ENCODE measurements at regions not wholly inside any gene's neighbourhood (a gene's known extent, or its start where the extent isn't known, plus 50 kb on each side); places are given as distances from the start of the nearest gene placed in this dataset.
"Not testable (repeated sequence)": the region's sequence is repeated elsewhere in the genome, so short reads cannot be mapped to it uniquely, and the experiment has no call there.

DNA sequence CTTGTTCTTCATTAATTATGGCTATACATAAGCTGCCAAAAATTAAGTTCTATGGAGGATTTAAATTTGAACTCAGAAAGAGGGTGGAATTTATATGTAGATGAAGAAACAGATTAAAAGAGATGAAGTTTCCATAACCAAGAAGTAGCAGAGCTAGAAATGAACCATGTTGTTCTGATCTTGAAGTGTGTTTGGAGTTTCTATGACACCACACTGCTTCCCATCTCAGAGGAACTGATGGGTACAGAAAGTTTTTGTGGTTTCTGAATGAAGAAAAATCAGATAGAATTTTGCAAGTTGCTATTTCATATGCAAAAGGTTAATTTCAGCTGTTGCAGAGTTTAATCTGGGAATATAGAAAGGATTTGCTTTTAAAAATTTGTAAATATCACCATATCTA, 710.3 kb downstream of the PDCD6IP start:
- Histone ChIP-seq H3K36me3 (ENCODE audit: low read depth, missing control alignments) (no peaks in the 10 kb centered on the region), H3K27ac (no peak overlapping the region), H3K27me3 (no peaks in the 10 kb centered on the region), H3K4me3 (no peak overlapping the region), H3K4me1 (no peaks in the 10 kb centered on the region), H3K9me3 (no peaks in the 10 kb centered on the region)
- DNase-seq = no peak
- TF ChIP-seq POLR2A (IDR thresholded peaks at IDR 0.05) = no peak
- TF ChIP-seq CTCF (IDR thresholded peaks at IDR 0.05) = no peak
- intact Hi-C loops (cut with DNase I; ENCODE audit: low total_unique reads) = no loop called here

DNA sequence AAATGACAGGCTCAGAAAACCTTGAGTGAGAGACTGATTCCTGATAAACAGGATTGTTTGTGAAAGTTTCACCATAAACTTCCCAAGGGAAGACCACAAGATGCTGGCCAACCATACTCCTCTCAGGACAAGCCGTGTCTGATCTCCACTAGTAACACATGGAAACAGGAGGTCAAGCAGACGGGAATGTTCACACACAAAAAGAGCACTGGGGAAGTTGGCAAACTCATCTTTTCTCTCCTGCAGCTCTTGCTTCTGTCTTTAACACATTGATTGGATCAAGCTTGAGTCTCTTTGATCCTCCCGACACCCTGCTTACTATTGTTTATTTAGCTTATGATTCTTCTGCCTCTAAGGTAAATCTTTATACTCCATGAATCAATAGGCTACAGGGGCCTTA, 713.5 kb downstream of the PDCD6IP start:
- intact Hi-C loops (cut with DNase I; ENCODE audit: low total_unique reads) = no loop called here
- no peak overlapping the region for H3K4me3 ChIP-seq
- no peaks in the 10 kb centered on the region for H3K9me3 ChIP-seq
- H3K27ac ChIP-seq = no peak overlapping the region
- no peaks in the 10 kb centered on the region for H3K4me1 ChIP-seq
- DNase-seq = no peak
- TF ChIP-seq POLR2A (IDR thresholded peaks at IDR 0.05) (no peak), CTCF (IDR thresholded peaks at IDR 0.05) (no peak)
- WGBS, 2 donors = 55 to 63% methylated on average over 3 of the region's 3 CpGs
- H3K36me3 ChIP-seq (ENCODE audit: low read depth, missing control alignments) = no peaks in the 10 kb centered on the region
- no peaks in the 10 kb centered on the region for H3K27me3 ChIP-seq

DNA sequence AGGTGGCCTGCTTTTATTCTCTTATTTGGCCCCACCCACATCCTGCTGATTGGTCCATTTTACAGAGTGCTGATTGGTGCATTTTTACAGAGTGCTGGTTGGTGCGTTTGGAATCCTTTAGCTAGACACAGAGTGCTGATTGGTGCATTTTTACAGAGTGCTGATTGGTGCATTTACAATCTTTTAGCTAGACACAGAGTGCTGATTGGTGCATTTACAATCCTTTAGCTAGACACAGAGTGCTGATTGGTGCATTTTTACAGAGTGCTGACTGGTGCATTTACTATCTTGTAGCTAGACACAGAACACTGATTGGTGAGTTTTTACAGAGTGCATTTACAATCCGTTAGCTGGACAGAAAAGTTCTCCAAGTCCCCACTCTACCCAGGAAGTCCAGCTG, 720.6 kb downstream of the PDCD6IP start:
- intact Hi-C loops (cut with DNase I; ENCODE audit: low total_unique reads); H3K36me3 ChIP-seq (ENCODE audit: low read depth, missing control alignments); H3K4me3 ChIP-seq; DNase-seq; H3K4me1 ChIP-seq; H3K9me3 ChIP-seq; H3K27me3 ChIP-seq; H3K27ac ChIP-seq: not testable (repeated sequence)
- WGBS, 2 donors = 81 to 82% methylated on average over 2 of the region's 2 CpGs

GRCh38 chr3:34531156-34531555, 732.7 kb downstream of the PDCD6IP start:
- WGBS, 2 donors = 61 to 67% methylated on average over 5 of the region's 5 CpGs
- no peak for TF ChIP-seq CTCF (IDR thresholded peaks at IDR 0.05)
- TF ChIP-seq POLR2A (IDR thresholded peaks at IDR 0.05) = no peak

GRCh38 chr3:34533451-34533850, 735.0 kb downstream of the PDCD6IP start:
- no peaks in the 10 kb centered on the region for H3K36me3 ChIP-seq (ENCODE audit: low read depth, missing control alignments)
- H3K27ac ChIP-seq = no peak overlapping the region
- H3K9me3 ChIP-seq = no peaks in the 10 kb centered on the region
- H3K27me3 ChIP-seq = no peaks in the 10 kb centered on the region
- no peak for TF ChIP-seq POLR2A (IDR thresholded peaks at IDR 0.05)
- TF ChIP-seq CTCF (IDR thresholded peaks at IDR 0.05) = no peak
- intact Hi-C loops (cut with DNase I; ENCODE audit: low total_unique reads) = no loop called here
- no peaks in the 10 kb centered on the region for H3K4me1 ChIP-seq
- 37 to 56% methylated on average over 2 of the region's 2 CpGs for WGBS, 2 donors
- H3K4me3 ChIP-seq = no peak overlapping the region
- no peak for DNase-seq

More at GRCh38 chr3:34531156-34531555, 732.7 kb downstream of the PDCD6IP start:
- Histone ChIP-seq H3K27me3 (no peaks in the 10 kb centered on the region), H3K4me3 (no peak overlapping the region), H3K27ac (no peak overlapping the region), H3K9me3 (no peaks in the 10 kb centered on the region), H3K4me1 (no peaks in the 10 kb centered on the region), H3K36me3 (ENCODE audit: low read depth, missing control alignments) (no peaks in the 10 kb centered on the region)
- DNase-seq = no peak
- intact Hi-C loops (cut with DNase I; ENCODE audit: low total_unique reads) = no loop called here
